Astrocyte (in vitro differentiated cells and primary cell): ENCODE measurements at regions not wholly inside any gene's neighbourhood (a gene's known extent, or its start where the extent isn't known, plus 50 kb on each side); places are given as distances from the start of the nearest gene placed in this dataset.
A peak's percentile ranks its signal among the peaks of the same experiment; 100 is the strongest.

ENCODE experiments used
- DNase-seq: peaks from one replicate; pipeline ENCODE4 v3.0.0-alpha.2; 2010; ENCODE audit warnings: low read depth
- FAIRE-seq: peaks from 2 replicates; lab custom pipeline; 2011; peaks lifted over from hg19 to GRCh38; lab: Jason Lieb, UNC
- H2AFZ ChIP-seq: 2 replicates; pipeline ENCODE4 v1.6.0; 2012; ENCODE audit warnings: low read depth, low read length, inconsistent platforms
- H3K27ac ChIP-seq: 2 replicates; pipeline ENCODE4 v1.5.1; 2011; ENCODE audit warnings: low read depth, low read length, inconsistent platforms
- H3K27me3 ChIP-seq: 2 replicates; pipeline ENCODE4 v1.6.0; 2011; ENCODE audit warnings: low read length, inconsistent platforms; ENCODE audit not compliant: insufficient read depth
- H3K36me3 ChIP-seq: 2 replicates; pipeline ENCODE4 v1.5.1; 2011; ENCODE audit warnings: low read length, inconsistent platforms; ENCODE audit not compliant: insufficient read depth
- H3K4me1 ChIP-seq: 2 replicates; pipeline ENCODE4 v1.5.1; 2011; ENCODE audit warnings: low read length, inconsistent platforms; ENCODE audit not compliant: insufficient read depth
- H3K4me2 ChIP-seq: 2 replicates; pipeline ENCODE4 v1.6.0; 2012; ENCODE audit warnings: low read length, inconsistent platforms
- H3K4me3 ChIP-seq: 2 replicates; pipeline ENCODE4 v1.5.1; 2011; ENCODE audit warnings: low read depth, mild to moderate bottlenecking, low read length, inconsistent platforms; ENCODE audit not compliant: insufficient read depth
- H3K79me2 ChIP-seq: 2 replicates; pipeline ENCODE4 v1.6.0; 2012; ENCODE audit warnings: mild to moderate bottlenecking, low read length, inconsistent platforms; ENCODE audit not compliant: insufficient read depth
- H3K9ac ChIP-seq: 2 replicates; pipeline ENCODE4 v1.6.0; 2012; ENCODE audit warnings: mild to moderate bottlenecking, low read length, inconsistent platforms
- H3K9me3 ChIP-seq: 2 replicates; pipeline ENCODE4 v1.5.1; 2012; ENCODE audit warnings: low read depth, mild to moderate bottlenecking, low read length, inconsistent platforms; ENCODE audit not compliant: insufficient read depth
- H4K20me1 ChIP-seq: 2 replicates; pipeline ENCODE4 v1.6.0; 2012; ENCODE audit warnings: low read length, inconsistent platforms; ENCODE audit not compliant: insufficient read depth
- H3K27ac Mint-ChIP-seq: one replicate; pipeline ENCODE4 v1.8.0; 2021; ENCODE audit warnings: mild to moderate bottlenecking, mixed read lengths; ENCODE audit not compliant: unreplicated experiment
- H3K27me3 Mint-ChIP-seq: one replicate; pipeline ENCODE4 v1.8.0; 2021; ENCODE audit warnings: low read depth, mixed read lengths; ENCODE audit not compliant: unreplicated experiment
- H3K36me3 Mint-ChIP-seq: one replicate; pipeline ENCODE4 v1.8.0; 2021; ENCODE audit warnings: low read depth, mixed read lengths; ENCODE audit not compliant: unreplicated experiment
- H3K4me1 Mint-ChIP-seq: one replicate; pipeline ENCODE4 v1.8.0; 2021; ENCODE audit warnings: low read depth, mixed read lengths; ENCODE audit not compliant: unreplicated experiment
- H3K4me3 Mint-ChIP-seq: one replicate; pipeline ENCODE4 v1.8.0; 2021; ENCODE audit warnings: mild to moderate bottlenecking, moderate library complexity, mixed read lengths; ENCODE audit not compliant: unreplicated experiment
- H3K9me3 Mint-ChIP-seq: one replicate; pipeline ENCODE4 v1.8.0; 2021; ENCODE audit warnings: mild to moderate bottlenecking, mixed read lengths; ENCODE audit not compliant: unreplicated experiment
- CTCF ChIP-seq: IDR thresholded peaks from 2 replicates; pipeline ENCODE4 v1.5.1; 2011; ENCODE audit warnings: low read depth, mild to moderate bottlenecking, inconsistent platforms, low read length, moderate library complexity; ENCODE audit not compliant: insufficient read depth
- EZH2 ChIP-seq: IDR thresholded peaks from 2 replicates; pipeline ENCODE4 v1.6.1; 2012; ENCODE audit warnings: mild to moderate bottlenecking, low read length, inconsistent platforms; ENCODE audit not compliant: insufficient read depth

GRCh38 chr13:105290596-105290995, 1244.9 kb downstream of the EFNB2 start:
- Mint-ChIP-seq H3K4me1 (no peaks in the 10 kb centered on the region), H3K36me3 (no peaks in the 10 kb centered on the region), H3K4me3 (no peak overlapping the region), H3K9me3 (peaks cover 7% of the 10 kb centered on the region), H3K27me3 (no peaks in the 10 kb centered on the region), H3K27ac (no peak overlapping the region)
- H3K4me1 ChIP-seq = no peaks in the 10 kb centered on the region
- no peak overlapping the region for H3K4me2 ChIP-seq
- no peak overlapping the region for H3K4me3 ChIP-seq
- TF ChIP-seq CTCF (no peak), EZH2 (no peak)
- no peak overlapping the region for H2AFZ ChIP-seq
- H3K27me3 ChIP-seq = no peaks in the 10 kb centered on the region
- H3K9me3 ChIP-seq = no peaks in the 10 kb centered on the region
- H3K27ac ChIP-seq = no peak overlapping the region
- no peaks in the 10 kb centered on the region for H4K20me1 ChIP-seq
- no peaks in the 10 kb centered on the region for H3K79me2 ChIP-seq
- DNase-seq (no peak), FAIRE-seq (no peak)
- H3K9ac ChIP-seq = no peak overlapping the region
- no peaks in the 10 kb centered on the region for H3K36me3 ChIP-seq

- no peak for FAIRE-seq
- Histone ChIP-seq H3K4me2 (no peak overlapping the region), H3K9ac (no peak overlapping the region), H3K4me3 (no peak overlapping the region), H3K27me3 (no peaks in the 10 kb centered on the region), H2AFZ (no peak overlapping the region), H4K20me1 (no peaks in the 10 kb centered on the region), H3K36me3 (no peaks in the 10 kb centered on the region), H3K9me3 (no peaks in the 10 kb centered on the region), H3K27ac (no peak overlapping the region), H3K79me2 (no peaks in the 10 kb centered on the region), H3K4me1 (no peaks in the 10 kb centered on the region)
- Mint-ChIP-seq H3K27ac (no peak overlapping the region), H3K9me3 (peaks cover 2% of the 10 kb centered on the region), H3K4me1 (no peaks in the 10 kb centered on the region), H3K36me3 (no peaks in the 10 kb centered on the region), H3K27me3 (no peaks in the 10 kb centered on the region), H3K4me3 (no peak overlapping the region)
- no peak for DNase-seq
- TF ChIP-seq EZH2 (no peak), CTCF (no peak)
These were observed 1249.9 kb downstream of the EFNB2 start for GRCh38 chr13:105285526-105285925.

GRCh38 chr13:105282406-105283285, 1252.8 kb downstream of the EFNB2 start:
- FAIRE-seq = no peak
- Mint-ChIP-seq H3K27ac (no peak overlapping the region), H3K27me3 (no peaks in the 10 kb centered on the region), H3K4me1 (no peaks in the 10 kb centered on the region), H3K36me3 (no peaks in the 10 kb centered on the region), H3K4me3 (no peak overlapping the region), H3K9me3 (peaks cover 2% of the 10 kb centered on the region)
- Histone ChIP-seq H3K9me3 (no peaks in the 10 kb centered on the region), H3K27me3 (no peaks in the 10 kb centered on the region), H3K79me2 (no peaks in the 10 kb centered on the region), H3K4me1 (no peaks in the 10 kb centered on the region), H2AFZ (peak overlapping the region; percentile 57), H3K4me3 (no peak overlapping the region), H3K9ac (no peak overlapping the region), H3K4me2 (no peak overlapping the region), H4K20me1 (no peaks in the 10 kb centered on the region), H3K27ac (no peak overlapping the region), H3K36me3 (no peaks in the 10 kb centered on the region)
- TF ChIP-seq CTCF (no peak), EZH2 (no peak)
- no peak for DNase-seq
